ENCODE measurements at regions not wholly inside any gene's neighbourhood (a gene's known extent, or its start where the extent isn't known, plus 50 kb on each side); places are given as distances from the start of the nearest gene placed in this dataset.
"Not testable (repeated sequence)": the region's sequence is repeated elsewhere in the genome, so short reads cannot be mapped to it uniquely, and the experiment has no call there.

GRCh38 chr6:156599978-156600590, 177.1 kb upstream of the ARID1B start:
- no peak for DNase-seq

- DNase-seq: no peak
These were observed 177.8 kb upstream of the ARID1B start for GRCh38 chr6:156599366-156599765.

- DNase-seq: peak; percentile 54
These were observed 178.4 kb upstream of the ARID1B start for GRCh38 chr6:156598855-156599180.

- DNase-seq: peak; percentile 54
These were observed 178.9 kb upstream of the ARID1B start for GRCh38 chr6:156598071-156598854.

GRCh38 chr6:156597095-156597494, 180.1 kb upstream of the ARID1B start:
- DNase-seq: no peak

GRCh38 chr6:156595476-156595875, 181.7 kb upstream of the ARID1B start:
- DNase-seq: no peak

- DNase-seq: no peak
These were observed 183.3 kb upstream of the ARID1B start for GRCh38 chr6:156593893-156594292.

- DNase-seq: no peak
These were observed 184.1 kb upstream of the ARID1B start for GRCh38 chr6:156593127-156593526.

- no peak for DNase-seq
These were observed 186.7 kb upstream of the ARID1B start for GRCh38 chr6:156590482-156590881.

GRCh38 chr6:156589281-156589680, 187.9 kb upstream of the ARID1B start:
- DNase-seq: no peak

GRCh38 chr6:156587751-156588301, 189.4 kb upstream of the ARID1B start:
- DNase-seq: no peak

- DNase-seq: no peak
These were observed 190.1 kb upstream of the ARID1B start for GRCh38 chr6:156587071-156587470.

- peak; percentile 93 for DNase-seq
These were observed 191.3 kb upstream of the ARID1B start for GRCh38 chr6:156585859-156586258.

GRCh38 chr6:156584121-156584520, 193.1 kb upstream of the ARID1B start:
- DNase-seq: not testable (repeated sequence)

GRCh38 chr6:156583083-156583482, 194.1 kb upstream of the ARID1B start:
- no peak for DNase-seq

GRCh38 chr6:156582509-156582992, 194.6 kb upstream of the ARID1B start:
- peak; percentile 68 for DNase-seq

GRCh38 chr6:156579564-156579963, 197.6 kb upstream of the ARID1B start:
- DNase-seq: no peak

GRCh38 chr6:156577749-156578148, 199.4 kb upstream of the ARID1B start:
- DNase-seq: no peak

GRCh38 chr6:156575361-156575760, 201.8 kb upstream of the ARID1B start:
- no peak for DNase-seq

GRCh38 chr6:156564807-156565149, 212.4 kb upstream of the ARID1B start:
- DNase-seq: no peak

- peak; percentile 22 for DNase-seq
These were observed 212.9 kb upstream of the ARID1B start for GRCh38 chr6:156564127-156564806.

GRCh38 chr6:156563714-156564113, 213.5 kb upstream of the ARID1B start:
- DNase-seq: peak; percentile 77

- no peak for DNase-seq
These were observed 214.5 kb upstream of the ARID1B start for GRCh38 chr6:156562636-156563035.

GRCh38 chr6:156562019-156562418, 215.2 kb upstream of the ARID1B start:
- no peak for DNase-seq

Data from NCI-H1436 (cell line).